ENCODE measurements at regions not wholly inside any gene's neighbourhood (a gene's known extent, or its start where the extent isn't known, plus 50 kb on each side); places are given as distances from the start of the nearest gene placed in this dataset.

- TF ChIP-seq CTCF (IDR thresholded peaks at IDR 0.05) (no peak), EZH2 (IDR thresholded peaks at IDR 0.05; ENCODE audit: borderline replicate concordance, insufficient read depth, low read depth, low read length, poor library complexity, severe bottlenecking) (no peak)
Measured at GRCh38 chr17:73902416-73903181, 258.4 kb upstream of the SDK2 start.

Measured in B cell (primary cell).